HepG2 (cell line): ENCODE measurements at regions not wholly inside any gene's neighbourhood (a gene's known extent, or its start where the extent isn't known, plus 50 kb on each side); places are given as distances from the start of the nearest gene placed in this dataset.
A peak's percentile ranks its signal among the peaks of the same experiment; 100 is the strongest.

Experiments used
- CEBPG ChIP-seq: IDR thresholded peaks from 2 replicates; pipeline ENCODE4 v1.6.1; 2016
- FOXO1 ChIP-seq: sonication (generic); formaldehyde crosslinking; IDR thresholded peaks from 2 replicates; pipeline ENCODE4 v1.4.0; 2020; ENCODE audit warnings: missing genetic modification reagents
- FOXP1 ChIP-seq, 2 experiments: fragments of 450-650 bp in 1 of 2; IDR thresholded peaks; 2 replicates each; pipeline ENCODE4 v1.6.1; 2017 to 2018; ENCODE audit warnings: antibody characterized with exemption in 1 of 2
- GTF3A ChIP-seq: sonication (generic); formaldehyde crosslinking; conservative IDR thresholded peaks from 2 replicates; pipeline ENCODE4 v1.4.0; 2020; ENCODE audit warnings: mild to moderate bottlenecking, missing genetic modification reagents
- HES4 ChIP-seq: sonication (generic); formaldehyde crosslinking; IDR thresholded peaks from 2 replicates; pipeline ENCODE4 v1.9.0; 2021; ENCODE audit warnings: mild to moderate bottlenecking, missing genetic modification reagents, borderline replicate concordance
- HOXD1 ChIP-seq: sonication (generic); formaldehyde crosslinking; IDR thresholded peaks from 2 replicates; pipeline ENCODE4 v1.5.0; 2020; ENCODE audit warnings: missing genetic modification reagents
- IKZF4 ChIP-seq: sonication (generic); formaldehyde crosslinking; IDR thresholded peaks from 2 replicates; pipeline ENCODE4 v1.5.1; 2020; ENCODE audit warnings: borderline replicate concordance, mild to moderate bottlenecking, low read depth, missing genetic modification reagents; ENCODE audit errors: not compliant biosample characterization
- KDM5A ChIP-seq: fragments of 200-600 bp; sonication (generic); IDR thresholded peaks from 2 replicates; pipeline ENCODE4 v1.7.0; 2018; ENCODE audit warnings: antibody characterized with exemption, mild to moderate bottlenecking, low read length, borderline replicate concordance
- RFX3 ChIP-seq: IDR thresholded peaks from 2 replicates; pipeline ENCODE4 v1.6.1; 2016; ENCODE audit warnings: missing biosample characterization, missing genetic modification reagents
- SNAI1 ChIP-seq: sonication (generic); formaldehyde crosslinking; IDR thresholded peaks from 2 replicates; pipeline ENCODE4 v1.5.0; 2020; ENCODE audit warnings: mild to moderate bottlenecking, missing genetic modification reagents, borderline replicate concordance
- SOX13 ChIP-seq, 3 experiments: fragments of 450-650 bp in 1 of 3; sonication (generic) in 1 of 3; formaldehyde crosslinking in 1 of 3; IDR thresholded peaks in 2 of 3; conservative IDR thresholded peaks in 1 of 3; 2 replicates each; pipeline versions ENCODE4 v1.5.0 to v1.6.1; 2016 to 2020; ENCODE audit warnings: antibody characterized with exemption in 1 of 3, mild to moderate bottlenecking in 1 of 3, missing compliant biosample characterization in 1 of 3, missing genetic modification reagents in 1 of 3, moderate library complexity in 1 of 3
- ZBTB7A ChIP-seq: sonication (generic); formaldehyde crosslinking; IDR thresholded peaks from 2 replicates; pipeline ENCODE4 v1.8.0; 2022; ENCODE audit warnings: mild to moderate bottlenecking, missing genetic modification reagents
- ZMYM4 ChIP-seq: sonication (generic); formaldehyde crosslinking; IDR thresholded peaks from 2 replicates; pipeline ENCODE4 v1.8.1; 2023; ENCODE audit warnings: mild to moderate bottlenecking, missing genetic modification reagents
- ZNF225 ChIP-seq: sonication (generic); formaldehyde crosslinking; IDR thresholded peaks from 2 replicates; pipeline ENCODE4 v1.4.0; 2020; ENCODE audit warnings: mild to moderate bottlenecking, missing genetic modification reagents
- ZNF3 ChIP-seq: IDR thresholded peaks from 2 replicates; pipeline ENCODE4 v1.7.0; 2017; ENCODE audit warnings: inconsistent platforms
- ZNF550 ChIP-seq: sonication (generic); formaldehyde crosslinking; IDR thresholded peaks from 2 replicates; pipeline ENCODE4 v1.4.0; 2020; ENCODE audit warnings: mild to moderate bottlenecking, missing genetic modification reagents, borderline replicate concordance
- ZNF776 ChIP-seq: sonication (generic); formaldehyde crosslinking; IDR thresholded peaks from 2 replicates; pipeline ENCODE4 v1.4.0; 2020; ENCODE audit warnings: mild to moderate bottlenecking, missing genetic modification reagents
- ZNF841 ChIP-seq: sonication (generic); formaldehyde crosslinking; IDR thresholded peaks from 2 replicates; pipeline ENCODE4 v1.8.1; 2023; ENCODE audit warnings: missing genetic modification reagents, borderline replicate concordance
- ZNF879 ChIP-seq: sonication (generic); formaldehyde crosslinking; IDR thresholded peaks from 2 replicates; pipeline ENCODE4 v1.8.1; 2023; ENCODE audit warnings: missing genetic modification reagents
- TF ChIP-seq, protein P1 (sequence below): sonication (generic); formaldehyde crosslinking; conservative IDR thresholded peaks from 2 replicates; pipeline ENCODE4 v1.4.0; 2020; ENCODE audit warnings: missing genetic modification reagents
- TF ChIP-seq, protein P2 (sequence below): sonication (generic); IDR thresholded peaks from 2 replicates; pipeline ENCODE4 v1.6.1; 2016; ENCODE audit warnings: low read depth, borderline replicate concordance
- TF ChIP-seq, protein P3 (sequence below): IDR thresholded peaks from 2 replicates; pipeline ENCODE4 v1.6.1; 2012; ENCODE audit warnings: inconsistent platforms
- TF ChIP-seq, protein P4 (sequence below): fragments of 450-650 bp; IDR thresholded peaks from 2 replicates; pipeline ENCODE4 v1.6.1; 2017

- TF ChIP-seq, protein P1, sequence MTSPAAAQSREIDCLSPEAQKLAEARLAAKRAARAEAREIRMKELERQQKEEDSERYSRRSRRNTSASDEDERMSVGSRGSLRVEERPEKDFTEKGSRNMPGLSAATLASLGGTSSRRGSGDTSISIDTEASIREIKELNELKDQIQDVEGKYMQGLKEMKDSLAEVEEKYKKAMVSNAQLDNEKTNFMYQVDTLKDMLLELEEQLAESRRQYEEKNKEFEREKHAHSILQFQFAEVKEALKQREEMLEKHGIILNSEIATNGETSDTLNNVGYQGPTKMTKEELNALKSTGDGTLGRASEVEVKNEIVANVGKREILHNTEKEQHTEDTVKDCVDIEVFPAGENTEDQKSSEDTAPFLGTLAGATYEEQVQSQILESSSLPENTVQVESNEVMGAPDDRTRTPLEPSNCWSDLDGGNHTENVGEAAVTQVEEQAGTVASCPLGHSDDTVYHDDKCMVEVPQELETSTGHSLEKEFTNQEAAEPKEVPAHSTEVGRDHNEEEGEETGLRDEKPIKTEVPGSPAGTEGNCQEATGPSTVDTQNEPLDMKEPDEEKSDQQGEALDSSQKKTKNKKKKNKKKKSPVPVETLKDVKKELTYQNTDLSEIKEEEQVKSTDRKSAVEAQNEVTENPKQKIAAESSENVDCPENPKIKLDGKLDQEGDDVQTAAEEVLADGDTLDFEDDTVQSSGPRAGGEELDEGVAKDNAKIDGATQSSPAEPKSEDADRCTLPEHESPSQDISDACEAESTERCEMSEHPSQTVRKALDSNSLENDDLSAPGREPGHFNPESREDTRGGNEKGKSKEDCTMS: no peak
- TF ChIP-seq HOXD1: no peak
- 0 out of 2 replicates have a peak, but pooled peaks have one; percentile 26 for TF ChIP-seq FOXO1 (CRISPR knock-in tag)
- TF ChIP-seq ZMYM4 (CRISPR knock-in tag): peak; percentile 47; the same call in 1 of the 2 replicates
- no peak for TF ChIP-seq GTF3A (CRISPR knock-in tag)
- no peak for TF ChIP-seq RFX3 (CRISPR knock-in tag)
- no peak for TF ChIP-seq ZNF776
- no peak for TF ChIP-seq ZBTB7A
- no peak for TF ChIP-seq SNAI1
- TF ChIP-seq IKZF4 (CRISPR knock-in tag): no peak
- TF ChIP-seq HES4 (CRISPR knock-in tag): no peak
- TF ChIP-seq, protein P2, sequence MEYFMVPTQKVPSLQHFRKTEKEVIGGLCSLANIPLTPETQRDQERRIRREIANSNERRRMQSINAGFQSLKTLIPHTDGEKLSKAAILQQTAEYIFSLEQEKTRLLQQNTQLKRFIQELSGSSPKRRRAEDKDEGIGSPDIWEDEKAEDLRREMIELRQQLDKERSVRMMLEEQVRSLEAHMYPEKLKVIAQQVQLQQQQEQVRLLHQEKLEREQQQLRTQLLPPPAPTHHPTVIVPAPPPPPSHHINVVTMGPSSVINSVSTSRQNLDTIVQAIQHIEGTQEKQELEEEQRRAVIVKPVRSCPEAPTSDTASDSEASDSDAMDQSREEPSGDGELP: peak; percentile 77
- TF ChIP-seq, protein P3, sequence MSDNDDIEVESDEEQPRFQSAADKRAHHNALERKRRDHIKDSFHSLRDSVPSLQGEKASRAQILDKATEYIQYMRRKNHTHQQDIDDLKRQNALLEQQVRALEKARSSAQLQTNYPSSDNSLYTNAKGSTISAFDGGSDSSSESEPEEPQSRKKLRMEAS: no peak
- no peak for TF ChIP-seq ZNF225 (CRISPR knock-in tag)
- TF ChIP-seq, protein P4, sequence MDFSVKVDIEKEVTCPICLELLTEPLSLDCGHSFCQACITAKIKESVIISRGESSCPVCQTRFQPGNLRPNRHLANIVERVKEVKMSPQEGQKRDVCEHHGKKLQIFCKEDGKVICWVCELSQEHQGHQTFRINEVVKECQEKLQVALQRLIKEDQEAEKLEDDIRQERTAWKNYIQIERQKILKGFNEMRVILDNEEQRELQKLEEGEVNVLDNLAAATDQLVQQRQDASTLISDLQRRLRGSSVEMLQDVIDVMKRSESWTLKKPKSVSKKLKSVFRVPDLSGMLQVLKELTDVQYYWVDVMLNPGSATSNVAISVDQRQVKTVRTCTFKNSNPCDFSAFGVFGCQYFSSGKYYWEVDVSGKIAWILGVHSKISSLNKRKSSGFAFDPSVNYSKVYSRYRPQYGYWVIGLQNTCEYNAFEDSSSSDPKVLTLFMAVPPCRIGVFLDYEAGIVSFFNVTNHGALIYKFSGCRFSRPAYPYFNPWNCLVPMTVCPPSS: no peak
- peak; percentile 38; the same call in 1 of the 2 replicates for TF ChIP-seq CEBPG (CRISPR knock-in tag)
- no peak for TF ChIP-seq ZNF550 (CRISPR knock-in tag)
- no peak for TF ChIP-seq ZNF879 (CRISPR knock-in tag)
- TF ChIP-seq ZNF3 (CRISPR knock-in tag): no peak
- TF ChIP-seq FOXP1 (IDR thresholded peaks at IDR 0.05): no peak
- peak; percentile 86 for TF ChIP-seq FOXP1 (CRISPR knock-in tag; IDR thresholded peaks at IDR 0.05)
- TF ChIP-seq SOX13 (IDR thresholded peaks at IDR 0.05): no peak
- TF ChIP-seq SOX13 (CRISPR knock-in tag; conservative IDR thresholded peaks at IDR 0.05 in 1 of 2, IDR thresholded peaks at IDR 0.05 in 1 of 2): peak in 1 of 2 experiments; percentile 78; a peak in 2 of 4 replicates
- TF ChIP-seq ZNF841 (CRISPR knock-in tag): no peak
- no peak for TF ChIP-seq KDM5A
These were observed 73.9 kb downstream of the RMI1 start (continued) for GRCh38 chr9:84054341-84055010.
